Stromal cell of bone marrow (primary cell): ENCODE measurements at regions not wholly inside any gene's neighbourhood (a gene's known extent, or its start where the extent isn't known, plus 50 kb on each side); places are given as distances from the start of the nearest gene placed in this dataset.
"Not testable (repeated sequence)": the region's sequence is repeated elsewhere in the genome, so short reads cannot be mapped to it uniquely, and the experiment has no call there.

Experiments used
- DNase-seq: peaks from one replicate; pipeline ENCODE4 v3.0.0-alpha.2; 2012; ENCODE audit warnings: low read depth

DNA sequence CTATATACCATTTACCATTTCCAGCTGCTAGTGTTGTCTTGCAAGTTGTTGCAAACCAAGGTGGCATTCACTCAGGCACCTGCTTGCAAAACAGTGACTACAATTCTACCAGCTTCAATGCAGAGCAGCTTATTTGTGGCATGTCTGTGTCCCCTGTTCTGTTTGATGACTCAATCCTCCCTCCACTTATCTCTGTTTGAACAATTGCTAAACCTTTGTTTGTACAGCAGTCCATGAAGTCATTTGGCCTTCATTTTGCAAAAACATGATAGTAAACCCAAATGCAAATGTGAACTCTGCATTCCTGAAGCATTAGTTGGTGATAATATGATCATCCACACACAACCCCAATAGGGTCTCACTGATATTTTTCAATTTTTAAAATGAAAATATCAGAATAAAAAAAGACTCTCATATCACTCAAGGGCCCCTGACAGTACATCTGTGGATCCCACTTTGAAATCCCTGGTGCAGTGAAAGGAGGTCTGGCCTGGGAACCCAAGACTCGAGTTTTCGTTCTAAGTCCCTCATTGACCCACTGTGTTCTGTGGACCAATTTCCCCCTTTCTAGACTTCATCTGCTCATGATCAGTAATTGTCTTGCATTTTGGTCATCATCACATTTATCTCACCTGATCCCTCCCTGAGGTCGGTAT is 425.4 kb downstream of the RPS24 start:
- peak; percentile 28 for DNase-seq

DNA sequence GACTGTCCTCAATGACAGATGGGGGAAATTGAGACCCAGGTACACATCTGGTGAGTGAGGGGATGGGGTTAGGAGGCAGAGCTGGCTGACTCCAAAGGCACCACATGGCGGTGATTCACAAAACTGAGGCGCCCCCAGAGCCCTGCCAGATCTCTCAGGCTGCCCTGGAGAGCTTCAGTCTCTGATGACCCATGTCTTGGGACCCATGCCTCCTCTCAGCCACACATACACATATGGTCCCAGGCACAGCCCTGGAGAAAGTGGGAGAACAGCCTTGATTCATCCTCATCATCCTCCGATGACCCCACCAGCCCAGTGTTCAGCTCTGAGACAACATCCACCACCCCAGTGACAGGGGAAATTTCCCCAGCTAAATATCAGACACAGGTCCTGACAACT is 426.0 kb downstream of the RPS24 start:
- DNase-seq, result no peak

DNA sequence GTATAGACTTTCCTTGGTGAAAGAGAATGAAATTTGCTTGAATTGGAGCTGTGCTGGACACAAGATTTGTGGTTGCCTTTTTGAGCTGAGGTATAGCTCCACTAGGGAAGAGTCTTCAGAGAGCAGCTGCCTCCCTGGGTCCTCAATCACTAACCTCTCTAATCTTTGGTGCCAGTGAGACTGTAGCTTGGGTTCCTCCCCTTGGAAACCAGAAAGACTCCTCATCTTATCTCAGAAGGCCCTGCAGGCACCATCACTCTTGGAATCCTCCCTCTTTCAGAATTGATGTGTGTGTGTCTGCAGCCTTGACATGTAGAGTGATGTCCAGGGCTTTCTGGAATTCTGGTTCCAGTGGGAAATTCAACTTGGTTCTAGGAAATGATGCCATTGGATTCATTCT is 426.5 kb downstream of the RPS24 start:
- DNase-seq, result no peak

DNA sequence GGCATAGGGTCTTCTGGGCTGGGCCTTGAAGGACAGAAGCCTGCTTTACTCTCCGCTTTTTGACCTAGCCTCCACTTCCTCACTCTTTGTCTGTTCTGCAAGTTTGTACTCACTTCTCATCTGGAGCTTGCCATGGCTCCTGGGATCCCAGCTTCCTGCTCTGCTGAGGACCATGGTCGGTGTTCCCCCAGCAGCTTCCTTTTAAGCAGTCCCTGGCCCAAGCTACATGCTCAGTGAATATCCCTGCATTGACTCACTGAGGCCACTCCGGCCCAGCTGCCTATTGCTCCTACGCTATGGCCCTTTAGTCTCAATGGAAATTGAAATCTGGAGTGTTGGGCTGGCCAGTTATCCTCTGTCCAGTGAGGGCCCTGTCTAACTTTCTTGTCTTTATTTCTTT is 427.7 kb downstream of the RPS24 start:
- no peak for DNase-seq

DNA sequence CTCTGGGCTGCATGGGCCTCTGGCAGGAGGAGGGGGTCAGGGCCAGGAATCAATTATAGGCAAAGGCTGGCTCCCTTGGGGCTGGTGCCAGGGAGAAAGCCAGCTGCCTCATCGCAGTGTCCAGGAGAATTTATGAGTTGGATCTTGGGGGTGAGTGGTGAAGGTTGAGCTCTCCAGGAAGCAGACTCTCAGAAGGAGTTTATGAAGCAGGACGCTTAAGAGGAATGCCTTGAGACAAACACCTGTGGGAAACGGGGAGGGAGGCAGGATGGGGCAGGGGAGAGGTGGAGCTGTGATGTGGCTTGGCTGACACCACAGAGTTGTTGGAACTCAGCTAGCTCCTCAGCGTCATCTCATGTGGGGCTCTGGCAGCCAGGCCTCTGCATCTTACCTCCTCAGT is 428.5 kb downstream of the RPS24 start:
- no peak for DNase-seq

DNA sequence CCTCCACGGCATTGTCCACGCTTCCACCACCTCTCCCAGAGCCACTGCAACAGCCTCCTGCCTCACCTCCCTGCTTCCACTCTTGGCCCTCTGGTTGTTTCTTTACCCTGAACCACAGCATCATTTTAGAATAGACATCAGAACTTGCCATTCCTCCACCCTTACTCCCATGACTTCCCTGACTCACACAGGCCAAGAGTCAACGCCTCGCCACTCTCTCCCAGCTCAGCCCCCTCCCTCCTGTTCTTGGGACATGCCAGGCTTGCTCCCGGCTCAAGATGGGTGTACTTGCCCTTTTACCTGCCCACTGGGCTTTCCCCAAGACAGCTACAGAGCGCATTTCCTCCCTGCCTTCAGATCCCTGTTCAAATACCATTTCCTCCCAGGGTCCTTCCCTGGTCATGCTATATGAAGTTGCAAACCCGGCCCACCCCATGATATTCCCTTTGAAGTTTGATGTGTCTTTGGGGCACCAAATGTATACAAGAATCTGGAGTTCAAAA is 429.1 kb downstream of the RPS24 start:
- no peak for DNase-seq

DNA sequence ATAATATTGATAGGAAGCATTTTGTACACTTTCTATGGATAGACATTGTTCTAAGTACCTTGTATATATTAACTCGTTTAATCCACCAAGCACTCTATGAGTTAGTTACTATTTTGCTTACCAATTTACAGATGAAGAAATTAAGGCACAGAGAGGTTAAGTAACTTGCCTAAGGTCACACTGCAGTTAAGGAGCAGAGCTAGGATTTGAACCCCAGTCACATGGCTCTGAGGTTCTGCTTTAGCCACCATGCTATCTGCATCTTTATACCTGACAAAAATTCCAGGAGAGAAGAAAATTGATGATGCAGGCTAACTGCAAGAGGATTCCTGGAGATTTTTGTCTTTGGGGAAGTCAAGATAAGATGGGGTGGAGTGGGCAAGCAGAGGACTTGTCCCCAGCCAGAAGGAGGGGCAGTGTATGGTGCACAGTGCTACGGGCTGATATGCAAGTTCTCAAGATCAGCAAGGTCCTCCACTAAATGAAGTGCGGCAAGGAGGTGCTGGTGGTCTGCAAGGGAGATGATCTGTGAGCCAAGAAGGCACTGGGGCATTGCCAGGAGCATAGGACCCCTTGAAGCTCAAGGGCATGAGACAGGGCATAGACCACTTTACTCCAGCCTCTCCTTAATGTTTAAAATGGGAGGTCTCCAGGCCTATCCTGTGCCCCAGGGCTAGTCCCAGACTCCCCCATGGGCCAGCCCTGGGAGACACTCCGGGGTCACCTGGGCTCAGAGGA is 430.6 kb downstream of the RPS24 start:
- no peak for DNase-seq

DNA sequence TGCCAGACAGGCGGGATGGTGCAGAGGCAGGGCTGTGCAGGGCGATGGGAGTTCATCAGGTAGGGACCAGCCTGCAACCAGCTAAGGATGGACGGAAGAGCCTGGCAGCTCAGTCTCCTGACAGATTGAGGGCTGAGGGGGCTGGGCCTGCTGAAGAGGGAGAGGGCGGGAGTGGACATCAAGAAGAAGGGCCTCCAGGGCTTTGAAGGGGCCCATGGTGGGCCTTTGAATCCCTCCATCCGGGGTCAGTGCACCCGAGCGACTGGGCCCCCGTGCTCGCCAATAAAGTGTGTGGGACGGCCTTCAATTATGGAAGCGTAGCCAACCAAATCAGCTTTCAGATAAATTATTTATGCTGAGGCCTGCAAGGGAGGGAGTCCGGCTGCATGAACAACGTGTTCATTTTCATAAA is 431.2 kb downstream of the RPS24 start:
- no peak for DNase-seq

DNA sequence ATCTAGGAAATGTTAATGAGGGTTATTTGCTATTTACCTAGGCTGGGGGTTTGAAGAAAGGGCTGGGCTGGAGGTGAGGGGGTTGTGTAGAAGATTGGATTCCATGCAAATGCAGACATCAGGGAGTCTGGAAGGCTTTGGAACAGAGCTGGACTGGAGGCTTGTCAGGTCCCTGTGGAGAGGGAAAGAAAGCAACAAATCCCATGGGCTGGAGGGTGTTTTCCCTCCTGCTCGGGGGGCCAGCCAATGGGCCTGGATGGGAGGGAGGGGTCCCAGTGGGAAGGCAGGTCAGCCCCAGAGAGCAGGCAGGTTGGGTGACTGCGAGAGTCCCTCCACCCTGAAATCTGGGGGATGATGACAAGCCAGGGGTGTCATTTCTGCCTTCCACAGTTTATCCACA is 431.8 kb downstream of the RPS24 start:
- no peak for DNase-seq

DNA sequence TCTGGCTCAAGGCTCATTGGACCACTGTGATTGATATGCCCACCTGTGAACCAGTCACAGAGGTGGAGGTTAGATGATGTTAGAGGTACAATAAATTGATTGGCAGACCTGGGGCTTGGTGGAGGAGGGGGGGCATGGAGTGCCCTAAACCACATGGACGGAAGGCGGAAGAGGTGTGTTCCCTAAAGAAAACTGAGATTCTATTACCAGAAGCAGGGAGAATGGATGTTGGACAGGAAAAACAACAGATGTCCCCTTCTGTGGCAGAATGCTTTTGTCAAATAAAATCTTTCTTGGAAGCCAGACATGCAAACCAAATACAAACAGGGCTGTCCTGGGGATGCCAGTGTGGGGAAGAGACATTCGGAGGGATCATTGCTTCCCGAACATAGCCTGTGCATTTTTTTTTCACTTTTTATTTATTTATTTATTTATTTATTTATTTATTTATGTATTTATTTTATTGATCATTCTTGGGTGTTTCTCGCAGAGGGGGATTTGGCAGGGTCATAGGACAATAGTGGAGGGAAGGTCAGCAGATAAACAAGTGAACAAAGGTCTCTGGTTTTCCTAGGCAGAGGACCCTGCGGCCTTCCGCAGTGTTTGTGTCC is 433.9 kb downstream of the RPS24 start:
- no peak for DNase-seq

DNA sequence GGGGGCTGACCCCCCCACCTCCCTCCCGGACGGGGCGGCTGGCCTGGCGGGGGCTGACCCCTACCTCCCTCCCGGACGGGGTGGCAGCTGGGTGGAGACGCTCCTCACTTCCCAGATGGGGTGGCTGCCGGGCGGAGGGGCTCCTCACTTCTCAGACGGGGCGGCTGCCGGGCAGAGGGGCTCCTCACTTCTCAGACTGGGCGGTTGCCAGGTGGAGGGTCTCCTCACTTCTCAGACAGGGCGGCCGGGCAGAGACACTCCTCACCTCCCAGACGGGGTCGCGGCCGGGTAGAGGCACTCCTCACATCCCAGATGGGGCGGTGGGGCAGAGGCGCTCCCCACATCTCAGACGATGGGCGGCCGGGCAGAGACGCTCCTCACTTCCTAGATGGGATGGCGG is 435.1 kb downstream of the RPS24 start:
- not testable (repeated sequence) for DNase-seq

DNA sequence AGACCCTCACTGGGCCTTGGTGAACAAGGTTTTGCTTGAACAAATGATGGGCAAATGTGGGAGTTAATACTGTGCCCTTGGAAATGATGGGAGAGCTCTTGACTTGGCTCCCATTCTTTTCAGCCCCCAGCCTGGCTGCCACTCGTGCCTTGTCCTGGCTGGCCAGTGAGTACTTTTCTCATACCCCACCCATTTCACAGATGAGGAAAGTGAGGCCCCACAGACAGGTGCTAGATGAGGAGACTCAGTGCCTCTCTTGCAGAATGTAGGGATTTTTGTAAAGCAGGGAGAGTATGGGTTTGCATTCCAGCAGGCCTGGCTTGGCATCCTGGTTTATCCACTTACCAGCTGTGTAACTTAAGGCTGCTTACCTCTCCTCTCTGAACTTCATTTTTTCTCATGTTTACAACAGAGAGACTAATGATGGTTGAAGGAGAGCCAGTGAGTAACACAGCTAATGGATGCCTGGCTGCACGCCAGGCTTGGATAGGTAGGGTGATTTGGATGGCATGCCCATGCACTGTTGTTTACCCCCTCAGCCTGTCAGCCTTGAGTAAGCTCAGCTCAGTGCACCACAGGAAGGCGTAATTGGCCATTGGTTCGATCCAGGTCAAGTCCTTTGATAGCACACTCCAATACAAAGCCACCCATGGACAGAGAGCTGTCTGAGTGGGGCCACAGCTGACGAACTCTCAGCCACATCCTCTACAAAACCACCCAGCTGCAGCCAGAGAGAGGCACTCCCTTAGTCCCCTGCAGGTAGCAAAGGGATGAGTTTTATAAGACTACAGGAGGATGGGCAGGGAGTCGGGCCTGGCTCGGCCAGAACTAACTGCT is 436.8 kb downstream of the RPS24 start:
- no peak for DNase-seq

DNA sequence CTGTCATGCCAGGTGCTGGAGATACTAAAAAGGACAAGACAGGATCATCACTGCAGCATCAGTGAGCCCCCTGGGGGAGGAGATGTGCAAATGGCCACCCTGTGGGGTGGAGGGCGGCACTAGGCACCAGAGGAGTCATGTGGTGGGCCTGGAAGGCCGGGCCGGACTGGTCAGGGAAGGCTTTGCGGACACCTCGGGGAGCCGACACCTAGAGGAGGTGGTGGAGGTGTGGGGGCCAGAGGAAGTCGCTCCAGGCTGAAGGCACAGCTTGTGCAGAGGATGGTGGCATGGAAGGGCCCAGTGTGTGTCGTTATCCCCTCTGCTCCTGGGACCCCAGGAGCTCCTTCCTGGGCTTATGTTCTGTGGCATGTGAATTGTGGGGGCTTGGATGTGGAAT is 437.7 kb downstream of the RPS24 start:
- no peak for DNase-seq

DNA sequence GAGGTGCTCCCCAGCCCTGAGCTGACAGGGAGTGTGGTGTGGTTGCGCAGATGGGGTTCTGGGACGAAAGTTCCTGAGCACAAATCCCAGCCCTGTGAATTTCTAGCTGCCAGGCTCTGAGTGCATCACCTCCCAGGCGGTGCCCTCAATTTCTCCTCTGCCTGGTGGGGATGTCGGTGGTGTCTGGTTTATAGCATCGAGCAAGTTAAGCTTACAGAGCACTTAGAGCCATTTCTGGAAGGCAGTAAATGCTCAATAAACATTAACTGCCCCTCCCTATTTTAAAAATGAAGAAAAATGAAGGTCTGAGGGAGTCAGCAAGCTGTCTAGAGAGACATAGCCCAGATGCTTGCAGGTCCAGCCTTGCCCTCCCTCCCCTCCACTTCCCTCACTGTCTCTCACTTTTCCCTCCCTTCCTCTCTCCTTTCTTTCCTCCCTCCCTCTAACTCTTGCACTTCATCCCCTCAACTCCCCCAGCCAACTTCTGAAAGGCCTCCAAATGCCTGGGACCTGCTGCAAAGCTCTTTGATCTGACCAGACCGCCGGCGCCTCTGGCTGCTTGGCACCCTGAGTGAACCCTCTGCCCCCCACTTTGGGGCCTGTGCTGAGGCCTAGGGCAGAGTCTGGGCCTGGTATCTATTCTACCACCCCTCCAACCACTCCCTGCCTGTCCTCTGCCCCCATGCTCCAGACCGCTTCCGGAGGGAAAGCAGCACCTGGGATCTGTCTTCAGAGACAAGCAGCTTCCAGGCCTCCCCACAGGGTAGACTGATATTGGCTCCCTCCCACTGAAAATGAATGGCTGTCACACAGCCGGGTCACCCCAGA is 438.3 kb downstream of the RPS24 start:
- no peak for DNase-seq

DNA sequence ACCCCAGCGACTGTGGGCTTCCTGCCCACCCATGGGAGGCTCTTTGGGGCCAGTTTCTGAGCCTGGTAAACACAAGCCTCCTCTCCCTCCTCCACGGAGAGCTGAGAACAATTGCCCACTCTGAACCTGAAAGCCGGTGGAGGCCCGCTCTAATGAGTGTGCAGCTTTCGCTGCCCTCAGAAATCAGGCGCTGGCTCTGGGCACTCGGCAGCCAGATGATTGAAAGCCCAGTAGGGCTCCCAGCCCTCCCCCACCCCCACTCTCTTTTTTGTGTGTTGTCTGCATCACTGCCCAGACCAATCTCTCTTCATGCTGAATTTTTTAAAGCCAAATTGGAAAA is 438.9 kb downstream of the RPS24 start:
- no peak for DNase-seq

DNA sequence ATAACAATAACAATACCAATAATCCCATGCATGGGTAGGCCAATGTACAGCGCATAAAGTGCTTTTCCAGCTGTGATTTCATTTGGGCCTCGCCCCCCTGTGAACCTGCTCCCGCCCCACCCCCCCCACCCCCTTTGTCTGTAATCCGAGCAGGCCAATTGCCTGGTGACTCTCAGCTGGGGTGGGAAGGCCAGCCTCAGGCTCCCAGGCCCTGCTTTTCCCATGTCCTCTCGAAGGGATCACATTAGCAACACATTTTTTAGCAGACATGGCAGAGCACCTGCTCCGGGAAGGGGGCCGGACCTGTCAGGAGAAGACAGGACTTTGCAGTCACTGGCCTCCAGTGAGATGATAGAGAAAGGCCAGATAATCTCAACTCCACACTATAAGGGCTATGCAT is 439.3 kb downstream of the RPS24 start:
- no peak for DNase-seq

DNA sequence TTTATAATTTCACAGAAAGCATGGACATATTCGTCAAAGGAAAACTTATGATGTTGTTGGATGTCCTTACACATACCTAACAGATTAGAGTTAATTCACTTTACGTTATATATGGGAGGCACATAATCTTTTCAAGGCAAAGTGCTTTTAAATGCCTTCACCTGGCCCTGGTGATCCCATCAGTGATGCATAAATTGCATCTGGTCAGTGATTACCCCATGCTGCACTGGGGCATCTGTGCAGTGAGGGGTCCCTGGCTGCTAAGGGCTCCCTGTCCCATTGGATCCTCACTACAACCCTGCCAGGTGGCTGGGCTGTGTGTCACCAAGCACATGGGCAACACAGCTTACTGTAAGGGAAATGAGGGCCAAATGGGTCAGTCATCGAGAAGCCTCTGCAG is 441.1 kb downstream of the RPS24 start:
- DNase-seq, result no peak

DNA sequence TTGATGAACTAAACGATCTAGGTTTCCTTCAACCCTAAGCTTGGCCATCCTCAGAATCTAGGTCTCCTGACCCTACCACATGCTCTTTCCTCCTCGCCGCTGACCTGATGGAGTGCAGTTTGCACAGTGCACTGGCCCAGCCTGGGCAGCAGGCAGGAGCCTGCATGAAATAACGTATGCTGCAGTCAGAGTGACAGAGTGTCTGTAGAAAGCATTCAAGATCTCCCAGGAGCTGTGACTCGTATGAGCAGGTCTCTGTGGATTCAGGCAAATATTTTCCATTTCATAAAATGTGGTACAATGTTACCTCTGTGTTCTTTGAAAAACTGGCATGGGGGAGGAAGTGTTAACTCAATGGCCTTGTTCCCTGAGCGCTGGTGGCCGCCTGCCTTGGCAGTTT is 441.8 kb downstream of the RPS24 start:
- DNase-seq, result no peak

DNA sequence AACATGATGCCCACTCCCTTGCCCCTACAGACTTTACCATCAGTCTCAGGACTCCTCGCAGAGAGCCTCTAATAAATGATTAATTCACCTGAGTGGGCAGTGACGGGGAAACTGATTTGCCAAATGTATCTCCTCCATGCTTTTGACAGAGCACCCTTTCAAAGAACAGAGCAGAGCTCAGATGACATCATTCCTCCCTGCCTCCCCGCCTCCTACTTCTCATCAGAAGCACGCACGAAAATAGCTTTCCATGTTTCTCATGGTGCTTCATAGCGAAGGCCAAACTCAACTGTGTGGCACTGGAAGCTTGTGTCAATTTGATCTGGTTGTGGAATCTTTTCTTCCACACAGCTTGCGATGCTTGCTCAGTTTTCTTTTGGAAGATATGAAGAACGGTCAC is 442.5 kb downstream of the RPS24 start:
- DNase-seq, result no peak

DNA sequence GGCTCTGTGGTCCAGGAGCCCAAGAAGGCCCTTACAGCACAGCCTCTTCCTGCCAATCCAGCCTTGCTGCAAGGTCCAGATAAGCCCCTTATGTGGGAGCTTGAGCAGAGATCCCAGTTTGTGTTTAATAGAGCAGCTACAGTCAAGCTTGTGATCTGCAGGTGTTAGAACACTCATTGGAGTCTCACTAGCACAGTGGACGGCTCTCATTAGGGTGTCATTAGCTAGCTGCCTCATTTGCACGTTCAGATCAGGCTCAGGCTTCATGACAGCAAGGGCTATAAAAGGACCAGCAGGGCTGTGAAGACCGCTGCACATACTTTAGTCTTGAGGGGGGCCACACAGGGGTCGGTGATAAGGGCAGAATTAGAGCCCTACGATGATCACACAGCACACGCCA is 443.2 kb downstream of the RPS24 start:
- DNase-seq, result no peak

DNA sequence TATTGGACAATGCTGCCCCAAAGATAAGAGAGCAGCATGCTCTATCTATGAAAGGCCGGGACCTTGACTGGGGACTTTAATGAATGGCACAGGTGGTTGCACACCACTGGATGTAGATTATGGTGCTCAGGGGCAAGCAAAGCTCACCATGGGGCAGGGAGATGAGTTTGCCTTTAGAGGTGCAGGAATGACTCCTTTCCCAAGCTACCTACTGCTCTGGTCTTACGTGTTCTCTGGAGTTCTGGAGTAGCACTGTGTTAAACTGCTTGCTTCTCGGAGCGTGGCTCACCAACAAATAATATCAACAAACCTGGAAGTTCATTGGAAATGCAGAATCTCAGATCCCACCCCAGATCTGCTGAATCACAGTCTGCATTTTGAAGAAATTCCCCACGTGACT is 445.3 kb downstream of the RPS24 start:
- no peak for DNase-seq

DNA sequence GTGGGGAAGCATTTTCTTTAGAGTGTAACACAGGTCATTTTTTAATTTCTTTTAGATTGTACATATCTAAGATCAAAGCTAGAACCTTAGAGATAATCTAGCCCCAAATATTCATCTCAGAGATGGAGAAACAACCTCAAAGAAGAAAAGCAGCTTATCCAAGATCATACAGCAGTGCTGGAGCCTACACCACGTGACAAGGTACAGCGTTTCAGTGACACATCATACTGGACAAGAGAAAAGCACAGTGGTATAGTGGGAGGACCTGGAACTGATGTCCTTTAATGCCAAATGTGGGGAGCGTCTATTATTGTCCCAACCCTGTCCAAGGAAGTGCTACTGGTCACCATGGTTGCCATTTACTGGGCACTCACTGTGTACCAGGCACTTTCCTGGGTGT is 445.8 kb downstream of the RPS24 start:
- DNase-seq, result no peak
